SK-N-SH treated with all-trans-retinoic acid at 6 μM for 48 hours (cell line): ENCODE measurements at regions not wholly inside any gene's neighbourhood (a gene's known extent, or its start where the extent isn't known, plus 50 kb on each side); places are given as distances from the start of the nearest gene placed in this dataset.

Source experiments
- ATAC-seq: fragments of 200-7000 bp; cut with Tn5 transposase; 3 replicates; pipeline ENCODE4 v1.9.1; 2020; ENCODE audit warnings: mild to moderate bottlenecking, moderate library complexity
- ARNTL ChIP-seq: fragments of 450-650 bp; formaldehyde crosslinking; IDR thresholded peaks from 2 replicates; pipeline ENCODE4 v1.5.0; 2020; ENCODE audit warnings: low read depth, mild to moderate bottlenecking, moderate library complexity, borderline replicate concordance
- BACH2 ChIP-seq: fragments of 250-450 bp; sonication (Bioruptor Pico); IDR thresholded peaks from 2 replicates; pipeline ENCODE4 v1.9.0; 2021; ENCODE audit warnings: mild to moderate bottlenecking, borderline replicate concordance
- CSDC2 ChIP-seq: fragments of 250-450 bp; sonication (Bioruptor Pico); IDR thresholded peaks from 2 replicates; pipeline ENCODE4 v1.5.0; 2020; ENCODE audit warnings: mild to moderate bottlenecking, moderate library complexity
- ESRRG ChIP-seq: fragments of 250-450 bp; sonication (Bioruptor Pico); IDR thresholded peaks from 2 replicates; pipeline ENCODE4 v1.6.1; 2021; ENCODE audit warnings: mild to moderate bottlenecking
- GLIS3 ChIP-seq: fragments of 250-450 bp; sonication (Bioruptor Pico); IDR thresholded peaks from 2 replicates; pipeline ENCODE4 v1.5.0; 2020; ENCODE audit warnings: mild to moderate bottlenecking, moderate library complexity
- ISL1 ChIP-seq: fragments of 250-450 bp; sonication (Bioruptor Pico); IDR thresholded peaks from 2 replicates; pipeline ENCODE4 v2.1.2; 2022; ENCODE audit warnings: mild to moderate bottlenecking, moderate library complexity
- OSR1 ChIP-seq: fragments of 250-450 bp; sonication (Bioruptor Pico); IDR thresholded peaks from 2 replicates; pipeline ENCODE4 v1.8.0; 2022; ENCODE audit warnings: moderate library complexity, mild to moderate bottlenecking, inconsistent platforms
- PATZ1 ChIP-seq: fragments of 250-450 bp; sonication (Bioruptor Pico); IDR thresholded peaks from 2 replicates; pipeline ENCODE4 v1.8.0; 2020; ENCODE audit warnings: mild to moderate bottlenecking, moderate library complexity, borderline replicate concordance
- POU6F1 ChIP-seq: fragments of 250-450 bp; sonication (Bioruptor Pico); IDR thresholded peaks from 2 replicates; pipeline ENCODE4 v1.8.0; 2021; ENCODE audit warnings: low read depth, mild to moderate bottlenecking, moderate library complexity, borderline replicate concordance
- PPARA ChIP-seq: fragments of 250-450 bp; sonication (Bioruptor Pico); IDR thresholded peaks from 2 replicates; pipeline ENCODE4 v1.5.0; 2020; ENCODE audit warnings: mild to moderate bottlenecking, borderline replicate concordance
- RARB ChIP-seq: fragments of 250-450 bp; sonication (Bioruptor Pico); IDR thresholded peaks from 2 replicates; pipeline ENCODE4 v1.8.0; 2021; ENCODE audit warnings: mild to moderate bottlenecking, moderate library complexity
- SNAI2 ChIP-seq: fragments of 250-450 bp; sonication (Bioruptor Pico); IDR thresholded peaks from 2 replicates; pipeline ENCODE4 v1.5.0; 2020; ENCODE audit warnings: mild to moderate bottlenecking, moderate library complexity
- TCF4 ChIP-seq: fragments of 250-450 bp; sonication (Bioruptor Pico); IDR thresholded peaks from 2 replicates; pipeline ENCODE4 v1.8.0; 2021; ENCODE audit warnings: mild to moderate bottlenecking, moderate library complexity, borderline replicate concordance
- TOX ChIP-seq: fragments of 250-450 bp; sonication (Bioruptor Pico); IDR thresholded peaks from 2 replicates; pipeline ENCODE4 v1.8.0; 2021; ENCODE audit warnings: mild to moderate bottlenecking, moderate library complexity, borderline replicate concordance
- ZC3H10 ChIP-seq: fragments of 250-450 bp; sonication (Bioruptor Pico); IDR thresholded peaks from 2 replicates; pipeline ENCODE4 v1.5.1; 2021; ENCODE audit warnings: mild to moderate bottlenecking, moderate library complexity
- ZFP3 ChIP-seq: fragments of 250-450 bp; sonication (Bioruptor Pico); IDR thresholded peaks from 2 replicates; pipeline ENCODE4 v1.5.0; 2020; ENCODE audit warnings: mild to moderate bottlenecking, moderate library complexity
- ZFP30 ChIP-seq: fragments of 450-650 bp; formaldehyde crosslinking; IDR thresholded peaks from 2 replicates; pipeline ENCODE4 v1.5.0; 2022; ENCODE audit warnings: mild to moderate bottlenecking, moderate library complexity
- ZNF565 ChIP-seq: fragments of 450-650 bp; formaldehyde crosslinking; conservative IDR thresholded peaks from 2 replicates; pipeline ENCODE4 v1.5.0; 2020; ENCODE audit warnings: low read depth, mild to moderate bottlenecking, moderate library complexity
- ZNF70 ChIP-seq: fragments of 450-650 bp; formaldehyde crosslinking; IDR thresholded peaks from 2 replicates; pipeline ENCODE4 v1.5.0; 2020; ENCODE audit warnings: mild to moderate bottlenecking, moderate library complexity
- ZNF8 ChIP-seq: fragments of 450-650 bp; formaldehyde crosslinking; IDR thresholded peaks from 2 replicates; pipeline ENCODE4 v1.5.0; 2020; ENCODE audit warnings: mild to moderate bottlenecking, moderate library complexity
- TF ChIP-seq, protein P1 (sequence below): fragments of 250-450 bp; sonication (Bioruptor Pico); IDR thresholded peaks from 2 replicates; pipeline ENCODE4 v1.5.1; 2021; ENCODE audit warnings: mild to moderate bottlenecking, moderate library complexity
- TF ChIP-seq, protein P2 (sequence below): fragments of 250-450 bp; sonication (Bioruptor Pico); IDR thresholded peaks from 2 replicates; pipeline ENCODE4 v1.5.0; 2020; ENCODE audit warnings: mild to moderate bottlenecking, moderate library complexity

GRCh38 chr2:65826567-65826966, 394.2 kb upstream of the SPRED2 start (continued):
- TF ChIP-seq ZFP30 (no peak), TCF4 (CRISPR knock-in tag) (no peak), GLIS3 (CRISPR knock-in tag) (no peak), TOX (CRISPR knock-in tag) (no peak), POU6F1 (no peak), ZC3H10 (CRISPR knock-in tag) (no peak)

- no peak for ATAC-seq
- no peak for TF ChIP-seq BACH2 (CRISPR knock-in tag)
- no peak for TF ChIP-seq ZNF565
- no peak for TF ChIP-seq ZFP3
- no peak for TF ChIP-seq OSR1 (CRISPR knock-in tag)
- no peak for TF ChIP-seq SNAI2 (CRISPR knock-in tag)
- TF ChIP-seq, protein P1, sequence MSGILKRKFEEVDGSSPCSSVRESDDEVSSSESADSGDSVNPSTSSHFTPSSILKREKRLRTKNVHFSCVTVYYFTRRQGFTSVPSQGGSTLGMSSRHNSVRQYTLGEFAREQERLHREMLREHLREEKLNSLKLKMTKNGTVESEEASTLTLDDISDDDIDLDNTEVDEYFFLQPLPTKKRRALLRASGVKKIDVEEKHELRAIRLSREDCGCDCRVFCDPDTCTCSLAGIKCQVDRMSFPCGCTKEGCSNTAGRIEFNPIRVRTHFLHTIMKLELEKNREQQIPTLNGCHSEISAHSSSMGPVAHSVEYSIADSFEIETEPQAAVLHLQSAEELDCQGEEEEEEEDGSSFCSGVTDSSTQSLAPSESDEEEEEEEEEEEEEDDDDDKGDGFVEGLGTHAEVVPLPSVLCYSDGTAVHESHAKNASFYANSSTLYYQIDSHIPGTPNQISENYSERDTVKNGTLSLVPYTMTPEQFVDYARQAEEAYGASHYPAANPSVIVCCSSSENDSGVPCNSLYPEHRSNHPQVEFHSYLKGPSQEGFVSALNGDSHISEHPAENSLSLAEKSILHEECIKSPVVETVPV (CRISPR knock-in tag) = no peak
- TF ChIP-seq CSDC2 (CRISPR knock-in tag) = no peak
- no peak for TF ChIP-seq ZFP30
- TF ChIP-seq TCF4 (CRISPR knock-in tag) = no peak
- TF ChIP-seq ISL1 = no peak
- no peak for TF ChIP-seq PPARA
- no peak for TF ChIP-seq ARNTL (CRISPR knock-in tag)
- no peak for TF ChIP-seq RARB (CRISPR knock-in tag)
- no peak for TF ChIP-seq PATZ1
- TF ChIP-seq, protein P2, sequence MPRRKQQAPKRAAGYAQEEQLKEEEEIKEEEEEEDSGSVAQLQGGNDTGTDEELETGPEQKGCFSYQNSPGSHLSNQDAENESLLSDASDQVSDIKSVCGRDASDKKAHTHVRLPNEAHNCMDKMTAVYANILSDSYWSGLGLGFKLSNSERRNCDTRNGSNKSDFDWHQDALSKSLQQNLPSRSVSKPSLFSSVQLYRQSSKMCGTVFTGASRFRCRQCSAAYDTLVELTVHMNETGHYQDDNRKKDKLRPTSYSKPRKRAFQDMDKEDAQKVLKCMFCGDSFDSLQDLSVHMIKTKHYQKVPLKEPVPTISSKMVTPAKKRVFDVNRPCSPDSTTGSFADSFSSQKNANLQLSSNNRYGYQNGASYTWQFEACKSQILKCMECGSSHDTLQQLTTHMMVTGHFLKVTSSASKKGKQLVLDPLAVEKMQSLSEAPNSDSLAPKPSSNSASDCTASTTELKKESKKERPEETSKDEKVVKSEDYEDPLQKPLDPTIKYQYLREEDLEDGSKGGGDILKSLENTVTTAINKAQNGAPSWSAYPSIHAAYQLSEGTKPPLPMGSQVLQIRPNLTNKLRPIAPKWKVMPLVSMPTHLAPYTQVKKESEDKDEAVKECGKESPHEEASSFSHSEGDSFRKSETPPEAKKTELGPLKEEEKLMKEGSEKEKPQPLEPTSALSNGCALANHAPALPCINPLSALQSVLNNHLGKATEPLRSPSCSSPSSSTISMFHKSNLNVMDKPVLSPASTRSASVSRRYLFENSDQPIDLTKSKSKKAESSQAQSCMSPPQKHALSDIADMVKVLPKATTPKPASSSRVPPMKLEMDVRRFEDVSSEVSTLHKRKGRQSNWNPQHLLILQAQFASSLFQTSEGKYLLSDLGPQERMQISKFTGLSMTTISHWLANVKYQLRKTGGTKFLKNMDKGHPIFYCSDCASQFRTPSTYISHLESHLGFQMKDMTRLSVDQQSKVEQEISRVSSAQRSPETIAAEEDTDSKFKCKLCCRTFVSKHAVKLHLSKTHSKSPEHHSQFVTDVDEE (CRISPR knock-in tag) = no peak
- no peak for TF ChIP-seq ESRRG (CRISPR knock-in tag)
Observed at GRCh38 chr2:65823511-65823910, 391.1 kb upstream of the SPRED2 start.

GRCh38 chr2:65820454-65820853, 388.1 kb upstream of the SPRED2 start:
- ATAC-seq = no peak
- TF ChIP-seq RARB (CRISPR knock-in tag) (no peak), ZNF8 (no peak), POU6F1 (no peak), SNAI2 (CRISPR knock-in tag) (no peak), CSDC2 (CRISPR knock-in tag) (no peak), ESRRG (CRISPR knock-in tag) (no peak), ISL1 (no peak), PATZ1 (no peak), ZNF565 (no peak), ZNF70 (CRISPR knock-in tag) (no peak), ZFP3 (no peak), TOX (CRISPR knock-in tag) (no peak), ARNTL (CRISPR knock-in tag) (no peak), TCF4 (CRISPR knock-in tag) (no peak)
- TF ChIP-seq, protein P2 (CRISPR knock-in tag) = no peak
